ENCODE measurements at regions not wholly inside any gene's neighbourhood (a gene's known extent, or its start where the extent isn't known, plus 50 kb on each side); places are given as distances from the start of the nearest gene placed in this dataset.

DNA sequence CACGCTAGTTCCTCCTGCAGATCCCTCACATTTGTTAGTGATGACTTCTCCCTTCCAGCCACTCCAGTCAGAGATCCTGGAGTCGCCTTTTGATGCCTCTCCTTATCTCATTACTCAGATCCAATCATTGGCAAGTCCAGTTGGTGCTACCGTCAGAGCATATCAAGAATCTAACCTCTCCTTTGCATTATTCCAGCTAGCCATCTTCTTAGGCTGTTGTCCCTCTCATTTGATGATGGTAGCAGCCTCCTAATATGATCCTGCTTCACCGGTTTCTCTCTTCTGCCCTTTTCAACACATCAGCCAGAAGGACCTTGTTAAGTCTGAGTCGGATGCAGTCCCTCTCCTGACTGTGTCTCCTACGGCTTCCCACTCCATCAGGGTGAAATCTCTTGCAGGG, 305.6 kb downstream of the THBS2 start:
- no peak overlapping the region for H3K27ac ChIP-seq (ENCODE audit: low read depth in 2 of 2, low read length in 1 of 2)
- no peaks in the 10 kb centered on the region for H3K4me1 ChIP-seq (ENCODE audit: control insufficient read depth in 1 of 2, insufficient read depth in 2 of 2, low read depth in 1 of 2, low read length in 1 of 2)
- ChIA-PET POLR2A (no interaction called here), CTCF (interaction anchor here (1.7 kb wide), 1 partner anchor 9 kb away, joined by 6 read pairs; no protein-coding TSS in a partner anchor)
- WGBS (ENCODE audit: low lambda C conversion rate): 42% methylated on average over 6 of the region's 6 CpGs
- DNase-seq: no peak
- no peak overlapping the region for H3K4me2 ChIP-seq
- no peaks in the 10 kb centered on the region for H3K79me2 ChIP-seq (ENCODE audit: insufficient read depth)
- H4K20me1 ChIP-seq (ENCODE audit: insufficient read depth): no peaks in the 10 kb centered on the region
- H3K27me3 ChIP-seq (ENCODE audit: insufficient read depth): no peaks in the 10 kb centered on the region
- TF ChIP-seq TEAD4 (IDR thresholded peaks at IDR 0.05; ENCODE audit: borderline replicate concordance, insufficient read depth): no peak
- TF ChIP-seq NRF1 (IDR thresholded peaks at IDR 0.05; ENCODE audit: low read depth, low read length): no peak
- no peak for TF ChIP-seq GABPA (IDR thresholded peaks at IDR 0.05; ENCODE audit: low read depth)
- TF ChIP-seq USF1 (IDR thresholded peaks at IDR 0.05; ENCODE audit: borderline replicate concordance, low read depth): no peak
- TF ChIP-seq, protein P1, sequence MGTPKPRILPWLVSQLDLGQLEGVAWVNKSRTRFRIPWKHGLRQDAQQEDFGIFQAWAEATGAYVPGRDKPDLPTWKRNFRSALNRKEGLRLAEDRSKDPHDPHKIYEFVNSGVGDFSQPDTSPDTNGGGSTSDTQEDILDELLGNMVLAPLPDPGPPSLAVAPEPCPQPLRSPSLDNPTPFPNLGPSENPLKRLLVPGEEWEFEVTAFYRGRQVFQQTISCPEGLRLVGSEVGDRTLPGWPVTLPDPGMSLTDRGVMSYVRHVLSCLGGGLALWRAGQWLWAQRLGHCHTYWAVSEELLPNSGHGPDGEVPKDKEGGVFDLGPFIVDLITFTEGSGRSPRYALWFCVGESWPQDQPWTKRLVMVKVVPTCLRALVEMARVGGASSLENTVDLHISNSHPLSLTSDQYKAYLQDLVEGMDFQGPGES (IDR thresholded peaks at IDR 0.05; ENCODE audit: low read depth, low read length): no peak
- no peak for TF ChIP-seq EP300 (IDR thresholded peaks at IDR 0.05; ENCODE audit: borderline replicate concordance in 1 of 2, low read depth in 1 of 2, low read length in 1 of 2)
- no peak for TF ChIP-seq USF2 (IDR thresholded peaks at IDR 0.05; ENCODE audit: borderline replicate concordance, low read depth, low read length)
- no peak for TF ChIP-seq PBX3 (IDR thresholded peaks at IDR 0.05)
- no peak for TF ChIP-seq MXI1 (IDR thresholded peaks at IDR 0.05; ENCODE audit: low read depth, low read length)
- TF ChIP-seq RAD21 (IDR thresholded peaks at IDR 0.05; ENCODE audit: low read length): no peak
- no peak overlapping the region for H2AFZ ChIP-seq (ENCODE audit: low read depth)
- H3K9ac ChIP-seq: no peak overlapping the region
- H3K9me2 ChIP-seq: no peaks in the 10 kb centered on the region
- no peaks in the 10 kb centered on the region for H3K36me3 ChIP-seq (replicated peaks in 1 of 2; ENCODE audit: control insufficient read depth in 1 of 2, insufficient read depth in 2 of 2, low read length in 1 of 2)
- H3K9me3 ChIP-seq: no peaks in the 10 kb centered on the region
- no peak overlapping the region for H3K4me3 ChIP-seq (ENCODE audit: low read depth in 2 of 2, low read length in 1 of 2)
- H3F3A ChIP-seq (replicated peaks; ENCODE audit: insufficient read depth): no peaks in the 10 kb centered on the region

DNA sequence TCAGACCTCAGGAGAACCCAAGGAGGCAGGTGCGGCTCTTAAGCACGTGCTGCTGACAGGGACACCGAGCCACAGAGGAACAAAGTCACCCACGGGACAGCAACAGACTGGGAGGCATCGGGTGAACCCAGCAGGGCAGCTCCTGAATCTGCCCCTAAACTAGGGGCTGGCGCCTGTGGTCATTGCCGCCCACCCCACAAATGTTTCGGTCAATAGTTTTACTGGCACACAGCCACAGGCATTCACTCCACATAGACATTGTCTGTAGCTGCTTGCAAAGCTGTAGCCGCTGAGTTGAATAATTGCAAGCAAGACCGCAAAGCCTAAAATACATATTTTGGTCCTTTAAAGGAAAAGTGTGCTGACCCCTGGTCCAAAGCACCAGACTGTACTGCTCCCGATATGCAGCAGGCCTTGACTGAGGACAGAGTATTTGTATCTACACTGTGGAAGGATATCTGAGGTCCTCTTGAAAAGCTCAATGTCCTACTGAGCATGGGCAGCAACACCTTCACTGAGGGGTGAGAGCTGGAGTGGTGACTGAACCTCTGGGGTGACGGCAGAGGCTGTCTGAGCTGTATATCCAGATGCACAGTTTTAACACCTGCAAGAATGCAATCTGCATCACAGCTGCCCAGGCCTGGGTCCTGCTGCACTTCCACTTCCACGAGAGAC, 310.3 kb downstream of the THBS2 start:
- no peaks in the 10 kb centered on the region for H3K27me3 ChIP-seq (ENCODE audit: insufficient read depth)
- no peak for TF ChIP-seq JUND (IDR thresholded peaks at IDR 0.05)
- no peak for TF ChIP-seq EP300 (IDR thresholded peaks at IDR 0.05; ENCODE audit: borderline replicate concordance in 1 of 2, low read depth in 1 of 2, low read length in 1 of 2)
- no peak for TF ChIP-seq MEF2A (IDR thresholded peaks at IDR 0.05; ENCODE audit: borderline replicate concordance, low read depth)
- POLR2A ChIA-PET: no interaction called here
- CTCF ChIA-PET: interaction anchor here (1.2 to 1.8 kb wide), 2 partner anchors 11 to 14 kb away, joined by 3 to 7 read pairs; no protein-coding TSS in a partner anchor
- no peaks in the 10 kb centered on the region for H3K36me3 ChIP-seq (replicated peaks in 1 of 2; ENCODE audit: control insufficient read depth in 1 of 2, insufficient read depth in 2 of 2, low read length in 1 of 2)
- no peak overlapping the region for H2AFZ ChIP-seq (ENCODE audit: low read depth)
- no peaks in the 10 kb centered on the region for H3K9me3 ChIP-seq
- no peak for DNase-seq
- no peak overlapping the region for H3K9ac ChIP-seq
- H3K9me2 ChIP-seq: no peaks in the 10 kb centered on the region
- H3K4me3 ChIP-seq (ENCODE audit: low read depth in 2 of 2, low read length in 1 of 2): no peak overlapping the region
- H3K4me2 ChIP-seq: no peak overlapping the region
- no peaks in the 10 kb centered on the region for H3K79me2 ChIP-seq (ENCODE audit: insufficient read depth)
- H3K27ac ChIP-seq (ENCODE audit: low read depth in 2 of 2, low read length in 1 of 2): no peak overlapping the region
- 63% methylated on average over 10 of the region's 13 CpGs for WGBS (ENCODE audit: low lambda C conversion rate)
- no peaks in the 10 kb centered on the region for H3K4me1 ChIP-seq (ENCODE audit: control insufficient read depth in 1 of 2, insufficient read depth in 2 of 2, low read depth in 1 of 2, low read length in 1 of 2)
- no peaks in the 10 kb centered on the region for H4K20me1 ChIP-seq (ENCODE audit: insufficient read depth)
- H3F3A ChIP-seq (replicated peaks; ENCODE audit: insufficient read depth): no peaks in the 10 kb centered on the region
